Fibroblast of the aortic adventitia (primary cell): ENCODE measurements at regions not wholly inside any gene's neighbourhood (a gene's known extent, or its start where the extent isn't known, plus 50 kb on each side); places are given as distances from the start of the nearest gene placed in this dataset.
"Not testable (repeated sequence)": the region's sequence is repeated elsewhere in the genome, so short reads cannot be mapped to it uniquely, and the experiment has no call there.

Experiments used
- DNase-seq: peaks from one replicate; pipeline ENCODE4 v3.0.0-alpha.2; 2010; ENCODE audit warnings: low read depth
- H3K4me3 ChIP-seq: 2 replicates; pipeline ENCODE4 v1.5.1; 2011; ENCODE audit warnings: low read depth, mild to moderate bottlenecking, control low read depth, low read length, moderate library complexity
- CTCF ChIP-seq: IDR thresholded peaks from 2 replicates; pipeline ENCODE4 v1.5.1; 2011; ENCODE audit warnings: mild to moderate bottlenecking, low read length, control low read depth, inconsistent platforms; ENCODE audit not compliant: insufficient read depth

- DNase-seq = no peak
- TF ChIP-seq CTCF = no peak
- H3K4me3 ChIP-seq = no peak overlapping the region
Observed at GRCh38 chr7:70886547-70886946, 245.4 kb upstream of the GALNT17 start.

GRCh38 chr7:70887186-70887585 lies 244.8 kb upstream of the GALNT17 start:
- no peak for TF ChIP-seq CTCF
- DNase-seq = no peak
- H3K4me3 ChIP-seq = no peak overlapping the region

- no peak for TF ChIP-seq CTCF
- no peak for DNase-seq
- no peak overlapping the region for H3K4me3 ChIP-seq
Observed at GRCh38 chr7:70890147-70890969, 241.6 kb upstream of the GALNT17 start.

- no peak for DNase-seq
- no peak for TF ChIP-seq CTCF
- no peak overlapping the region for H3K4me3 ChIP-seq
Observed at GRCh38 chr7:70893422-70893821, 238.5 kb upstream of the GALNT17 start.

GRCh38 chr7:70893971-70894715 lies 237.8 kb upstream of the GALNT17 start:
- H3K4me3 ChIP-seq = no peak overlapping the region
- DNase-seq = no peak
- no peak for TF ChIP-seq CTCF

- no peak for TF ChIP-seq CTCF
- H3K4me3 ChIP-seq = no peak overlapping the region
- no peak for DNase-seq
Observed at GRCh38 chr7:70894799-70895198, 237.1 kb upstream of the GALNT17 start.

GRCh38 chr7:70895337-70896200 lies 236.4 kb upstream of the GALNT17 start:
- H3K4me3 ChIP-seq, DNase-seq: not testable (repeated sequence)
